ENCODE measurements at regions not wholly inside any gene's neighbourhood (a gene's known extent, or its start where the extent isn't known, plus 50 kb on each side); places are given as distances from the start of the nearest gene placed in this dataset.

GRCh38 chr3:11699083-11699427 is 55.3 kb upstream of the VGLL4 start:
- H3K4me3 ChIP-seq (ENCODE audit: low read depth, low read length, poor library complexity, severe bottlenecking) = no peak overlapping the region
- intact Hi-C loops (cut with micrococcal nuclease; ENCODE audit: unreplicated experiment) = no loop called here
- CTCF ChIA-PET = no interaction called here
- no peaks in the 10 kb centered on the region for H3K9me3 ChIP-seq (ENCODE audit: low read depth, low read length, poor library complexity, severe bottlenecking)
- H3K27me3 ChIP-seq (replicated peaks; ENCODE audit: insufficient read depth, low read depth, low read length, poor library complexity) = no peaks in the 10 kb centered on the region
- no peak overlapping the region for H3K27ac ChIP-seq (ENCODE audit: low read depth, low read length, poor library complexity, severe bottlenecking)
- no TSS peak for BruUV-seq (replicated peaks)
- no peaks in the 10 kb centered on the region for H3K36me3 ChIP-seq (ENCODE audit: insufficient read depth, low read length, poor library complexity, severe bottlenecking)
- no peak for DNase-seq (ENCODE audit: low spot score)
- peaks cover 6% of the 10 kb centered on the region for H3K4me1 ChIP-seq (ENCODE audit: insufficient read depth, low read length, poor library complexity, severe bottlenecking)
- no peak for TF ChIP-seq CTCF (conservative IDR thresholded peaks at IDR 0.05; ENCODE audit: low read depth, low read length)
- TF ChIP-seq EZH2 (IDR thresholded peaks at IDR 0.05; ENCODE audit: borderline replicate concordance, low read depth, low read length, poor library complexity, severe bottlenecking) = no peak
- POLR2A ChIA-PET (ENCODE audit: low non-redundant PET) = no interaction called here

- no peaks in the 10 kb centered on the region for H3K36me3 ChIP-seq (ENCODE audit: insufficient read depth, low read length, poor library complexity, severe bottlenecking)
- intact Hi-C loops (cut with micrococcal nuclease; ENCODE audit: unreplicated experiment) = no loop called here
- peaks cover 6% of the 10 kb centered on the region for H3K4me1 ChIP-seq (ENCODE audit: insufficient read depth, low read length, poor library complexity, severe bottlenecking)
- ChIA-PET CTCF (no interaction called here), POLR2A (ENCODE audit: low non-redundant PET) (no interaction called here)
- no peaks in the 10 kb centered on the region for H3K27me3 ChIP-seq (replicated peaks; ENCODE audit: insufficient read depth, low read depth, low read length, poor library complexity)
- H3K9me3 ChIP-seq (ENCODE audit: low read depth, low read length, poor library complexity, severe bottlenecking) = no peaks in the 10 kb centered on the region
- TF ChIP-seq CTCF (conservative IDR thresholded peaks at IDR 0.05; ENCODE audit: low read depth, low read length) (no peak), EZH2 (IDR thresholded peaks at IDR 0.05; ENCODE audit: borderline replicate concordance, low read depth, low read length, poor library complexity, severe bottlenecking) (no peak)
- H3K4me3 ChIP-seq (ENCODE audit: low read depth, low read length, poor library complexity, severe bottlenecking) = no peak overlapping the region
- BruUV-seq (replicated peaks) = no TSS peak
- no peak overlapping the region for H3K27ac ChIP-seq (ENCODE audit: low read depth, low read length, poor library complexity, severe bottlenecking)
- no peak for DNase-seq (ENCODE audit: low spot score)
These were observed 54.8 kb upstream of the VGLL4 start for GRCh38 chr3:11698326-11699082.

GRCh38 chr3:11697701-11698100 is 54.0 kb upstream of the VGLL4 start:
- Histone ChIP-seq H3K4me1 (ENCODE audit: insufficient read depth, low read length, poor library complexity, severe bottlenecking) (no peaks in the 10 kb centered on the region), H3K36me3 (ENCODE audit: insufficient read depth, low read length, poor library complexity, severe bottlenecking) (no peaks in the 10 kb centered on the region), H3K9me3 (ENCODE audit: low read depth, low read length, poor library complexity, severe bottlenecking) (no peaks in the 10 kb centered on the region), H3K27ac (ENCODE audit: low read depth, low read length, poor library complexity, severe bottlenecking) (no peak overlapping the region), H3K4me3 (ENCODE audit: low read depth, low read length, poor library complexity, severe bottlenecking) (no peak overlapping the region), H3K27me3 (replicated peaks; ENCODE audit: insufficient read depth, low read depth, low read length, poor library complexity) (no peaks in the 10 kb centered on the region)
- intact Hi-C loops (cut with micrococcal nuclease; ENCODE audit: unreplicated experiment) = no loop called here
- ChIA-PET POLR2A (ENCODE audit: low non-redundant PET) (no interaction called here), CTCF (no interaction called here)
- DNase-seq (ENCODE audit: low spot score) = no peak
- BruUV-seq (replicated peaks) = no TSS peak
- TF ChIP-seq CTCF (conservative IDR thresholded peaks at IDR 0.05; ENCODE audit: low read depth, low read length) = no peak
- TF ChIP-seq EZH2 (IDR thresholded peaks at IDR 0.05; ENCODE audit: borderline replicate concordance, low read depth, low read length, poor library complexity, severe bottlenecking) = no peak

All from A673 (cell line).